ENCODE measurements at regions not wholly inside any gene's neighbourhood (a gene's known extent, or its start where the extent isn't known, plus 50 kb on each side); places are given as distances from the start of the nearest gene placed in this dataset.

GRCh38 chr7:22601408-22601807 is 101.4 kb upstream of the STEAP1B start:
- Histone ChIP-seq H3K27me3 (ENCODE audit: low read depth, low read length) (no peaks in the 10 kb centered on the region), H2AFZ (ENCODE audit: low read depth, low read length) (no peak overlapping the region), H3K36me3 (replicated peaks; ENCODE audit: low read depth, low read length) (peaks cover 36% of the 10 kb centered on the region), H3K4me3 (ENCODE audit: low read length) (no peak overlapping the region), H3K79me2 (ENCODE audit: low read length) (peaks cover 78% of the 10 kb centered on the region), H3K4me1 (ENCODE audit: low read length) (peaks cover 22% of the 10 kb centered on the region), H3K4me2 (ENCODE audit: low read length) (no peak overlapping the region), H3K9me3 (ENCODE audit: insufficient read depth, low read length) (no peaks in the 10 kb centered on the region), H4K20me1 (ENCODE audit: insufficient read depth, low read length) (peaks cover 79% of the 10 kb centered on the region), H3K9ac (ENCODE audit: low read length) (no peak overlapping the region), H3K27ac (ENCODE audit: low read length) (no peak overlapping the region)
- TF ChIP-seq CTCF (IDR thresholded peaks at IDR 0.05; ENCODE audit: low read depth, low read length) (no peak), EZH2phosphoT487 (IDR thresholded peaks at IDR 0.05; ENCODE audit: low read depth) (no peak)

DNA sequence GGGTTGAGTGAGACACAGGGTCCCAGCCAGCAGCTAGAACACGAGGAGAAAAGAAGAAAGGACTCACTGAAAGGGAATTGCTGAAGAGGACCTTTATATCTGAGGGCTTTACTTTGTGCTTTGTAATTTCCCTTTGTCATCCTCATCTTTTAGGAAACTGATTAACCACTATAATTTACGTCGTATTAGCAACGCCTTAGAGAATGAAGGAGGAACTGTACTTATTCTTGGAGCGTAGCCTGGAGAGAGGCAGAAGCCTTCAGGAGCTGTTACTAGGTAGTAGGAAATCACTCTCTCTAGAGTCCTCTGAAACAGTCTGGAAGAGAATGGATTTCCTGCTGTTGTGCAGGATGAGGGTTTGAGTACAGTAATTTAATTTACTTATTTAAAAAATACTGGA is 101.0 kb upstream of the STEAP1B start:
- no peak overlapping the region for H3K4me3 ChIP-seq (ENCODE audit: low read length)
- no peak overlapping the region for H2AFZ ChIP-seq (ENCODE audit: low read depth, low read length)
- no peak overlapping the region for H3K27ac ChIP-seq (ENCODE audit: low read length)
- H3K36me3 ChIP-seq (replicated peaks; ENCODE audit: low read depth, low read length): peaks cover 36% of the 10 kb centered on the region
- H4K20me1 ChIP-seq (ENCODE audit: insufficient read depth, low read length): peaks cover 81% of the 10 kb centered on the region
- peaks cover 22% of the 10 kb centered on the region for H3K4me1 ChIP-seq (ENCODE audit: low read length)
- TF ChIP-seq EZH2phosphoT487 (IDR thresholded peaks at IDR 0.05; ENCODE audit: low read depth): no peak
- TF ChIP-seq CTCF (IDR thresholded peaks at IDR 0.05; ENCODE audit: low read depth, low read length): no peak
- no peak overlapping the region for H3K9ac ChIP-seq (ENCODE audit: low read length)
- peaks cover 80% of the 10 kb centered on the region for H3K79me2 ChIP-seq (ENCODE audit: low read length)
- no peak overlapping the region for H3K4me2 ChIP-seq (ENCODE audit: low read length)
- H3K9me3 ChIP-seq (ENCODE audit: insufficient read depth, low read length): no peaks in the 10 kb centered on the region
- no peaks in the 10 kb centered on the region for H3K27me3 ChIP-seq (ENCODE audit: low read depth, low read length)

DNA sequence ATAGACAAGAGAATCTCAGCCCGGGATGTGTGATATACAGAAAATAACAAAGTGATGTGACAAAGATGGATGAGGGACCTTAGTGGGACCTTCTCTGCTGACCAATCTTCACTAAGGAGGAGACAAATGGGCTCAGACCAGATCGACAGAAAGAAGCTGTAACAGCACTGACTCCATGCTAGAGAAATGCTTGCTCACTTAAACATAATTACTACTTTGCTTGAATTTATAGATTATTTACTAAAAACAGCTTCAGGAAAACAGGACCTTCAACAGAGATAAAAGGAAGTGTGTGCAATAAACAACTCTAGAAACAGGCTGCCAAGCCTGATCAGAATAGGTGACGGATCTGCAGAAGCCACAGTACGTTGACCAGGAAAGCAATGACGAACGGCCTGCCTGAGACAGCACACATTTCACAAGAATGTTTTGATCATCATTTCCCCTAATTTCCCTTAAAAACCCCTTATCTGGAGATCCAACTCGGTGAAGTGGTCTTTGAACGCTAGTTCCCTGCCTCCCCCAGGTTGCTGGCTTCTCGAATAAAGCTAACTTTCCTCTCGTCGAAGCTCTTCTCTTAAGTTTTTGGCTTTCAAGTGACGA is 98.4 kb upstream of the STEAP1B start:
- no peak overlapping the region for H3K4me2 ChIP-seq (ENCODE audit: low read length)
- TF ChIP-seq EZH2phosphoT487 (IDR thresholded peaks at IDR 0.05; ENCODE audit: low read depth) (no peak), CTCF (IDR thresholded peaks at IDR 0.05; ENCODE audit: low read depth, low read length) (no peak)
- H3K4me3 ChIP-seq (ENCODE audit: low read length): no peak overlapping the region

DNA sequence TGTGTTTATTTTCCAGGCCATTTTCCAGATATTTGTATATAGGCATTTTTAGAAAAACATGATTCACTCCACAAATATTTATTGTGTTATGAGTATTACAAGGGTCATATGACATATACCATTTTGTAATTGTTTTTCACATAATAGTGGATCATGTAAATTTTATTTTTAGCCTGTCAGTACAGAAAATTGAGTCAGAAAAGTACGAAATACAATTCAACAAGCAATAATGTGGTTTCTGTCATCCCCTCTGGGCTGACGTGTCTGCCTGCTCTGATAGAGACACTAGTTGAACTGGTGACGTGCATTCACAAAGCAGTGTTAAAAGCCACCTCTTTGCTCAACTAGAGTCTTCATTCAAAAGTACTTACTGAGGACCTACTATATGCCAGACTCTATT is 97.9 kb upstream of the STEAP1B start:
- Histone ChIP-seq H3K4me2 (ENCODE audit: low read length) (no peak overlapping the region), H3K27ac (ENCODE audit: low read length) (no peak overlapping the region), H4K20me1 (ENCODE audit: insufficient read depth, low read length) (peaks cover 74% of the 10 kb centered on the region), H2AFZ (ENCODE audit: low read depth, low read length) (no peak overlapping the region), H3K9me3 (ENCODE audit: insufficient read depth, low read length) (no peaks in the 10 kb centered on the region), H3K4me3 (ENCODE audit: low read length) (no peak overlapping the region), H3K4me1 (ENCODE audit: low read length) (peaks cover 16% of the 10 kb centered on the region), H3K36me3 (replicated peaks; ENCODE audit: low read depth, low read length) (peaks cover 37% of the 10 kb centered on the region), H3K9ac (ENCODE audit: low read length) (no peak overlapping the region), H3K79me2 (ENCODE audit: low read length) (peaks cover 67% of the 10 kb centered on the region), H3K27me3 (ENCODE audit: low read depth, low read length) (no peaks in the 10 kb centered on the region)
- TF ChIP-seq EZH2phosphoT487 (IDR thresholded peaks at IDR 0.05; ENCODE audit: low read depth) (no peak), CTCF (IDR thresholded peaks at IDR 0.05; ENCODE audit: low read depth, low read length) (no peak)

More for the DNA sequence above, 98.4 kb upstream of the STEAP1B start:
- Histone ChIP-seq H3K79me2 (ENCODE audit: low read length) (peaks cover 73% of the 10 kb centered on the region), H3K9me3 (ENCODE audit: insufficient read depth, low read length) (no peaks in the 10 kb centered on the region), H3K27me3 (ENCODE audit: low read depth, low read length) (no peaks in the 10 kb centered on the region), H3K4me1 (ENCODE audit: low read length) (peaks cover 21% of the 10 kb centered on the region), H3K36me3 (replicated peaks; ENCODE audit: low read depth, low read length) (peaks cover 39% of the 10 kb centered on the region), H2AFZ (ENCODE audit: low read depth, low read length) (no peak overlapping the region), H3K27ac (ENCODE audit: low read length) (no peak overlapping the region), H3K9ac (ENCODE audit: low read length) (no peak overlapping the region), H4K20me1 (ENCODE audit: insufficient read depth, low read length) (peaks cover 76% of the 10 kb centered on the region)

Measured in OCI-LY3 (cell line).